Urinary bladder (tissue), 3 donors: ENCODE measurements at regions not wholly inside any gene's neighbourhood (a gene's known extent, or its start where the extent isn't known, plus 50 kb on each side); places are given as distances from the start of the nearest gene placed in this dataset.
"Not testable (repeated sequence)": the region's sequence is repeated elsewhere in the genome, so short reads cannot be mapped to it uniquely, and the experiment has no call there.

Source experiments
- DNase-seq: peaks from one replicate; pipeline ENCODE4 v3.0.0-alpha.2; 2015; ENCODE audit errors: extremely low spot score
- H3K27ac ChIP-seq: one replicate; pipeline ENCODE4 v1.5.1; 2013; ENCODE audit warnings: low read depth, mild to moderate bottlenecking, moderate library complexity
- H3K36me3 ChIP-seq: one replicate; pipeline ENCODE4 v1.6.1; 2013; ENCODE audit warnings: mild to moderate bottlenecking, moderate library complexity; ENCODE audit not compliant: insufficient read depth
- H3K4me1 ChIP-seq: one replicate; pipeline ENCODE4 v1.6.1; 2013; ENCODE audit warnings: mild to moderate bottlenecking, moderate library complexity; ENCODE audit not compliant: insufficient read depth
- H3K4me3 ChIP-seq: one replicate; pipeline ENCODE4 v1.5.1; 2013; ENCODE audit warnings: low read depth, low read length
- WGBS: extraction: QIAGEN DNeasy Blood & Tissue Kit; methylation state at CpG from one replicate; pipeline ENCODE4 v1.1.7; 2013; 5-methylcytosine and 5-hydroxymethylcytosine counted together
- donor health status: healthy with polysubstance abuse.
- donor health status: healthy.

- H3K36me3 ChIP-seq = no peaks in the 10 kb centered on the region
- H3K27ac ChIP-seq = no peak overlapping the region
- H3K4me1 ChIP-seq = no peaks in the 10 kb centered on the region
- WGBS = 96% methylated on average over 2 of the region's 2 CpGs
- DNase-seq = no peak
- H3K4me3 ChIP-seq = no peak overlapping the region
These were observed 98.2 kb downstream of the AHR start for GRCh38 chr7:17396692-17397091.

GRCh38 chr7:17401791-17402627, 103.6 kb downstream of the AHR start:
- no peaks in the 10 kb centered on the region for H3K36me3 ChIP-seq
- H3K4me3 ChIP-seq = no peak overlapping the region
- 86% methylated on average over 6 of the region's 6 CpGs for WGBS
- H3K4me1 ChIP-seq = peaks cover 4% of the 10 kb centered on the region
- no peak for DNase-seq
- H3K27ac ChIP-seq = peak overlapping the region; percentile 67

GRCh38 chr7:17402628-17403278, 104.3 kb downstream of the AHR start:
- peaks cover 4% of the 10 kb centered on the region for H3K4me1 ChIP-seq
- H3K4me3 ChIP-seq = no peak overlapping the region
- peak overlapping the region; percentile 67 for H3K27ac ChIP-seq
- DNase-seq = no peak
- H3K36me3 ChIP-seq = no peaks in the 10 kb centered on the region
- WGBS = 76% methylated on average over 9 of the region's 9 CpGs

DNA sequence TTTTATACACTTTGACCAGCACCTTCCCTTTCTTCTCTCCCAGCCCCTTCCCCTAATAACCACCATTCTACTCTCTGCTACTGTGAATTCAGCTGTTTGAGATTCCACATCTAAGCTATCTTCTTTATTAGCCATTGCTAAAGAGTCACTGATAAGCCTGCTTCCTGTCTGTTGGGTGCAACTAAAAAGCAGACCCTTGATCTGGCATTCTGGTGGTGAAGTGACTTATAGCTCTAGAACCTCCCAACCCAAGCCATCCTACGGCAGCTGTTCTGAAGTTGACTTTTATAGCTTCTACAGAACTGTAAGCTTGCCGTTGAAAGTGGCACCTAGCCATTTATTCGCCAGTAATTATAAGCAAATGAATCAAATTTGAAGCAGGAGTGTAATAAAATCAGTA, 105.6 kb downstream of the AHR start:
- H3K4me3 ChIP-seq = no peak overlapping the region
- WGBS = 45% methylated on average over 3 of the region's 3 CpGs
- peaks cover 4% of the 10 kb centered on the region for H3K4me1 ChIP-seq
- no peak overlapping the region for H3K27ac ChIP-seq
- no peaks in the 10 kb centered on the region for H3K36me3 ChIP-seq
- DNase-seq = no peak

- DNase-seq = no peak
- peak overlapping the region; percentile 77 for H3K27ac ChIP-seq
- WGBS = 80% methylated on average over 8 of the region's 8 CpGs
- H3K4me1 ChIP-seq = peaks cover 4% of the 10 kb centered on the region
- no peak overlapping the region for H3K4me3 ChIP-seq
- H3K36me3 ChIP-seq = no peaks in the 10 kb centered on the region
These were observed 107.3 kb downstream of the AHR start for GRCh38 chr7:17405786-17406185.

GRCh38 chr7:17406738-17407137, 108.3 kb downstream of the AHR start:
- Histone ChIP-seq H3K27ac (peak overlapping the region; percentile 77), H3K36me3 (no peaks in the 10 kb centered on the region), H3K4me3 (no peak overlapping the region), H3K4me1 (peaks cover 4% of the 10 kb centered on the region)
- 66% methylated on average over 3 of the region's 3 CpGs for WGBS
- no peak for DNase-seq

DNA sequence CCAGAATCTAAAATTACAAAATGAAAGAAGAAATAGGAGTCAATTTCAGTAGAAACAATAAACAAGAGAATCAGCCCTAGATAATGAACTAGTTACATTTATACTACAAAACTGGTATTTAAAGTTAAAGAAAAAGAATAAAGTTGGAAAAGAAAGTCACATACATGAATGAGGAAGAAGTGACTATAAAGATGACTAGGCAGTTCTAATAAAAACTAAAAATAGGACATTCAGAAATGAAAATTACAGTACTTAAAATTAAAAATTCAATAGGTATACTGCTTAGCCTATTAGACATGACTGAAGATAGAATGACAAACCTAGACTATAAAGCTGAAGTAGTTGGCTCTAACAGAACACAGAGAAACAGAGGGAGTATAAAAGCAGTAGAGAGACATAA, 108.8 kb downstream of the AHR start:
- Histone ChIP-seq H3K4me1 (peaks cover 4% of the 10 kb centered on the region), H3K27ac (peak overlapping the region; percentile 50), H3K36me3 (no peaks in the 10 kb centered on the region), H3K4me3 (no peak overlapping the region)
- no peak for DNase-seq

- H3K36me3 ChIP-seq = no peaks in the 10 kb centered on the region
- peaks cover 4% of the 10 kb centered on the region for H3K4me1 ChIP-seq
- WGBS = 62% methylated on average over 5 of the region's 5 CpGs
- no peak for DNase-seq
- H3K4me3 ChIP-seq = no peak overlapping the region
- H3K27ac ChIP-seq = peak overlapping the region; percentile 42
These were observed 109.9 kb downstream of the AHR start for GRCh38 chr7:17408245-17408903.

DNA sequence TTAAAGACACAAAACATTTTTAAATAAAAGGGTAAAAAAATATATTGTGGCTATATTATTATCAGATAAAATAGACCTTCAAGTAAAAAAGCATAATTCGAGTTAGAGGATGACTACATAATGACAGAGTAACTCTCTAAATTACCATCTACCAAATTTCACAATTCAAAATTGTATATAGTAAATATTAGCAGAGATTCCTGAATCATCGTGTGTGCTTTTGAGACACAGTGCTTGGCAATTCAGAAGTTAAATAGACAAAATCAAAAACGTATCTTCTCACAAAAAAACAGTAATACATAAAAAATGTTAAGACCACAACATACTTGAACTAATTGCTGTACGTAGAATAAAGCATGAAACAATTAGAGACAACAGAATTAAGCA, 110.4 kb downstream of the AHR start:
- peak overlapping the region; percentile 38 for H3K27ac ChIP-seq
- 78% methylated on average over 4 of the region's 4 CpGs for WGBS
- no peak overlapping the region for H3K4me3 ChIP-seq

DNA sequence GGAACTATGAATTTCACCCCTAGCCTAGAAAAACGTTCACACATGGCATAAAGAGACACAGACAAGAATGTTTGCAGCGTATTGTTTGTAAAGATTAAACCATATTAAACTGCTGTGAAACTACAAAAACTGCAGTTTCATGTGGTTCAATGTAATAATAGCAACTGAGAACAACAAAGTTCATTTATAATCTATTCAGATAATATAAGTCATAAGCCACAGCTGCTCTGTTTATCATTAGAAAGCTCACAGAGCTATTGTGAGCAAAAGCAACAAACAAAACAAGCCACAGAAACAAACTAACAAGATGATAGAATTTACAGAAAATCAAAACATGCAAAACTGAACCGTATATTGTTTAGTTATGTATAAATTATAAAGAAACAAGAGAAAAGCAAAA, 113.5 kb downstream of the AHR start:
- H3K4me1 ChIP-seq = no peaks in the 10 kb centered on the region
- WGBS = 60% methylated on average over 3 of the region's 3 CpGs

More for the DNA sequence above, 110.4 kb downstream of the AHR start:
- DNase-seq = no peak
- Histone ChIP-seq H3K4me1 (peaks cover 4% of the 10 kb centered on the region), H3K36me3 (no peaks in the 10 kb centered on the region)

DNA sequence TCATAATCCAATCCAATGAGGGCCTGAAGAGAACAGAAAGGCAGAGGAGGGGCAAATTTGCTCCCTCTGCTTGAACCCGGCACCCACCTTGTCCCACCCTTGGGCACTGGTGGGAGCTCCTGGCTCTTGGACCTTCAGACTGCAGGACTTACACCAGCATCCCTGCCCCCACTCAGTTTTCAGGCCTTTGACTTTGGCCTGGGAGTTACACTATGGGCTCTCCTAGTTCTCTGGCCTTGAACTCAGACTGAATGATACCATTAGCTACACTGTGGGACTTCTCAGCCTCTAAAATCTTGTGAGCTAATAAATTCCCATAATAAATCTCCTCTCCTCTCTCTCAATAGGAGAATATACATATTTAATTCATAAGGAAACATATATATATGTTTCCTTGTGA, 114.4 kb downstream of the AHR start:
- DNase-seq = no peak
- Histone ChIP-seq H3K4me3 (no peak overlapping the region), H3K27ac (no peak overlapping the region), H3K4me1 (no peaks in the 10 kb centered on the region), H3K36me3 (no peaks in the 10 kb centered on the region)
- WGBS = 100% methylated on average over 1 of the region's 1 CpG

More for the DNA sequence above, 113.5 kb downstream of the AHR start:
- no peak overlapping the region for H3K4me3 ChIP-seq
- no peak for DNase-seq
- no peak overlapping the region for H3K27ac ChIP-seq
- H3K36me3 ChIP-seq = no peaks in the 10 kb centered on the region

DNA sequence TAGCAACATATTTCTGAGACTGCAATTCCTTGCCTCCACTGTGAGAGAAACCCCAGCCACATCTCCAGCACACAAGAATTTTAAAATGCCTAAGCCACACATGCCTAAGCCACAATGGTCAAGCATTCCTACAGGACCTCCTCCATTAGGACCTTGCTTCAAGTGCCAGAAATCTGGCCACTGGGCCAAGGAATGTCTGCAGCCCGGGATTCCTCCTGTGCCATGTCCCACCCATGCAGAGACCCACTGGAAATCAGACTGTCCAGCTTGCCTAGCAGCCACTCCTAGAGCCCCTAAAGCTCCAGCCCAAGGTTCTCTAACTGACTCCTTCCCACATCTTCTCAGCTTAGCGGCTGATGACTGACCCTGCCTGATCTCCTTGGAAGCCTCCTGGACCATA, 117.5 kb downstream of the AHR start:
- 99% methylated on average over 2 of the region's 2 CpGs for WGBS
- no peak overlapping the region for H3K27ac ChIP-seq
- no peak overlapping the region for H3K4me3 ChIP-seq
- no peak for DNase-seq
- H3K4me1 ChIP-seq = no peaks in the 10 kb centered on the region
- H3K36me3 ChIP-seq = no peaks in the 10 kb centered on the region

- not testable (repeated sequence) for H3K36me3 ChIP-seq, H3K27ac ChIP-seq, H3K4me1 ChIP-seq, DNase-seq, H3K4me3 ChIP-seq
- WGBS = 72% methylated on average over 7 of the region's 7 CpGs
These were observed 122.0 kb downstream of the AHR start for GRCh38 chr7:17420308-17421015.
